ENCODE measurements at regions not wholly inside any gene's neighbourhood (a gene's known extent, or its start where the extent isn't known, plus 50 kb on each side); places are given as distances from the start of the nearest gene placed in this dataset.
A peak's percentile ranks its signal among the peaks of the same experiment; 100 is the strongest.

DNA sequence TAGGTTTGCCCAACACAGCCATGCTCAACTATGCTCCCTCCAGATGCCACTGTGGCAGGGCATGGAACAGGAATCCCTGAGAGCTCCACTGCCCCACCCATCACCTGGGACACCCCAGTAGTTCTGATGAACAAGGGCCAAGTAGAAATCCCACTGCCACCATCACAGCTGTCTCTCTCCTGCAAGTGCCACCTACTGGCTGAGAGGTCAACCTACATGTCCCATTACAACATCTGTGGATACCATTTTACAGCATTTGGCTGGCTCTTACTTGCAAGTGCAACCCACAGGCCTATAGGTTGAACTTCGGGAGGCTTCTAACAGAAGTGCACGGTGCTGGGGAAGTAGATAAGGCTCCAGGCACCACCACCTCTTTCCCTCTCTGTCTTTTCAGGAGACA is 142.5 kb downstream of the CXXC4 start:
- no peak overlapping the region for H2BK120ac ChIP-seq (ENCODE audit: low read depth, low read length, poor library complexity, severe bottlenecking)
- no peak overlapping the region for H4K8ac ChIP-seq (replicated peaks; ENCODE audit: insufficient read length, low read depth, low read length)
- H3K23me2 ChIP-seq (ENCODE audit: insufficient read length, low read depth, low read length, poor library complexity, severe bottlenecking), result no peaks in the 10 kb centered on the region
- H3K79me1 ChIP-seq (ENCODE audit: insufficient read depth, low read depth, low read length, poor library complexity, severe bottlenecking), result no peaks in the 10 kb centered on the region
- H3K79me2 ChIP-seq (ENCODE audit: insufficient read depth, low read length), result no peaks in the 10 kb centered on the region
- no peak overlapping the region for H3T11ph ChIP-seq (ENCODE audit: low read length)
- no peak overlapping the region for H3K56ac ChIP-seq (ENCODE audit: insufficient read length, low read depth, low read length)
- Mint-ChIP-seq H3K36me3 (ENCODE audit: insufficient read depth in 1 of 3, low read depth in 3 of 3) (peaks cover 0 to 13% (median 3%) of the 10 kb centered on the region in 3 experiments; a peak in 4 of 7 replicates), H3K27ac (no peak overlapping the region), H3K4me1 (no peaks in the 10 kb centered on the region), H3K9me3 (peaks cover 13 to 23% of the 10 kb centered on the region in 2 experiments; a peak in 4 of 5 replicates), H3K4me3 (no peak overlapping the region), H3K27me3 (ENCODE audit: low read depth) (no peaks in the 10 kb centered on the region)
- no peaks in the 10 kb centered on the region for H3K4me1 ChIP-seq (ENCODE audit: insufficient read depth, low read length)
- no peak overlapping the region for H3K9ac ChIP-seq (ENCODE audit: extremely low read depth, insufficient read length, low read length)
- H2BK12ac ChIP-seq (ENCODE audit: insufficient read length, low read depth, low read length), result no peak overlapping the region
- no peak overlapping the region for H3K27ac ChIP-seq (ENCODE audit: insufficient read length, low read depth, low read length)
- no peak overlapping the region for H2BK5ac ChIP-seq (ENCODE audit: insufficient read length, low read length)
- H2AK5ac ChIP-seq (ENCODE audit: insufficient read length, low read length), result no peak overlapping the region
- no peak overlapping the region for H2BK15ac ChIP-seq (ENCODE audit: low read depth, low read length)
- H4K5ac ChIP-seq (ENCODE audit: insufficient read length, low read depth, low read length), result no peak overlapping the region
- H3K4me2 ChIP-seq (ENCODE audit: insufficient read depth, insufficient read length, low read length), result no peak overlapping the region
- TF ChIP-seq, protein P1, sequence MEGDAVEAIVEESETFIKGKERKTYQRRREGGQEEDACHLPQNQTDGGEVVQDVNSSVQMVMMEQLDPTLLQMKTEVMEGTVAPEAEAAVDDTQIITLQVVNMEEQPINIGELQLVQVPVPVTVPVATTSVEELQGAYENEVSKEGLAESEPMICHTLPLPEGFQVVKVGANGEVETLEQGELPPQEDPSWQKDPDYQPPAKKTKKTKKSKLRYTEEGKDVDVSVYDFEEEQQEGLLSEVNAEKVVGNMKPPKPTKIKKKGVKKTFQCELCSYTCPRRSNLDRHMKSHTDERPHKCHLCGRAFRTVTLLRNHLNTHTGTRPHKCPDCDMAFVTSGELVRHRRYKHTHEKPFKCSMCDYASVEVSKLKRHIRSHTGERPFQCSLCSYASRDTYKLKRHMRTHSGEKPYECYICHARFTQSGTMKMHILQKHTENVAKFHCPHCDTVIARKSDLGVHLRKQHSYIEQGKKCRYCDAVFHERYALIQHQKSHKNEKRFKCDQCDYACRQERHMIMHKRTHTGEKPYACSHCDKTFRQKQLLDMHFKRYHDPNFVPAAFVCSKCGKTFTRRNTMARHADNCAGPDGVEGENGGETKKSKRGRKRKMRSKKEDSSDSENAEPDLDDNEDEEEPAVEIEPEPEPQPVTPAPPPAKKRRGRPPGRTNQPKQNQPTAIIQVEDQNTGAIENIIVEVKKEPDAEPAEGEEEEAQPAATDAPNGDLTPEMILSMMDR (conservative IDR thresholded peaks at IDR 0.05), result peak; percentile 64
- no peaks in the 10 kb centered on the region for H3K27me3 ChIP-seq (ENCODE audit: insufficient read depth, low read length)
- H3K4ac ChIP-seq (ENCODE audit: low read depth, low read length), result no peak overlapping the region
- no peak overlapping the region for H2AFZ ChIP-seq (ENCODE audit: low read length)
- H2BK20ac ChIP-seq (ENCODE audit: low read depth, low read length, poor library complexity, severe bottlenecking), result no peak overlapping the region
- no peak overlapping the region for H3K14ac ChIP-seq (ENCODE audit: insufficient read depth, low read length)
- H3K9me3 ChIP-seq (ENCODE audit: control insufficient read depth, low read depth, low read length), result no peaks in the 10 kb centered on the region
- no CpG with 5 or more reads among the region's 2 CpGs for WGBS (ENCODE audit: extremely low coverage, insufficient read length, low lambda C conversion rate)
- H3K18ac ChIP-seq (ENCODE audit: insufficient read length, low read depth, low read length), result no peak overlapping the region
- no peaks in the 10 kb centered on the region for H4K20me1 ChIP-seq (ENCODE audit: control insufficient read depth, insufficient read depth, insufficient read length)
- H3K23ac ChIP-seq (ENCODE audit: insufficient read length, low read depth, low read length), result no peak overlapping the region
- no peak overlapping the region for H4K91ac ChIP-seq (ENCODE audit: insufficient read length, low read depth, low read length)
- DNase-seq, result peak; percentile 54

All from H9 (cell line).